SK-N-SH (cell line): ENCODE measurements at regions not wholly inside any gene's neighbourhood (a gene's known extent, or its start where the extent isn't known, plus 50 kb on each side); places are given as distances from the start of the nearest gene placed in this dataset.

ENCODE experiments used
- CTCF ChIA-PET: fragments of 300-600, 350-600 bp; formaldehyde crosslinking; extraction: SDS; loops from one replicate; lab custom pipeline; 2021; lab: Yijun Ruan, JAX
- POLR2A ChIA-PET: fragments of 350-600 bp; sonication (Branson Sonifier 250); formaldehyde crosslinking; extraction: SDS; loops from one replicate; lab custom pipeline; 2020; ENCODE audit warnings: antibody characterized with exemption, inconsistent platforms; lab: Yijun Ruan, JAX
- DNase-seq: peaks from one replicate; pipeline ENCODE4 v3.0.0; 2012
- H2AFZ ChIP-seq: fragments of 200-600 bp; sonication (generic); 2 replicates; pipeline ENCODE4 v1.8.1; 2016; ENCODE audit warnings: antibody characterized with exemption, mild to moderate bottlenecking, low read depth
- H3F3A ChIP-seq: fragments of 200-600 bp; sonication (generic); replicated peaks from 2 replicates; pipeline ENCODE3; 2016; ENCODE audit warnings: antibody characterized with exemption, mild to moderate bottlenecking; ENCODE audit not compliant: insufficient read depth
- H3K27ac ChIP-seq, 2 experiments: fragments of 200-500 bp in 1 of 2; fragments of 200-600 bp in 1 of 2; sonication (Bioruptor generic) in 1 of 2; sonication (generic), shearing (Covaris generic) in 1 of 2; 2 replicates each; pipeline versions ENCODE4 v1.5.1 to v1.6.1; 2014 to 2016; ENCODE audit warnings: low read depth in 2 of 2, inconsistent platforms in 1 of 2, low read length in 1 of 2, mild to moderate bottlenecking in 1 of 2, mixed read lengths in 1 of 2
- H3K27me3 ChIP-seq: fragments of 200-600 bp; sonication (generic), shearing (Covaris generic); 2 replicates; pipeline ENCODE4 v1.6.1; 2016; ENCODE audit warnings: mixed run types; ENCODE audit not compliant: insufficient read depth
- H3K36me3 ChIP-seq, 2 experiments: fragments of 200-500 bp in 1 of 2; fragments of 200-600 bp in 1 of 2; sonication (Bioruptor generic) in 1 of 2; sonication (generic) in 1 of 2; replicated peaks in 1 of 2; 2 replicates each; pipeline versions ENCODE3 to v1.5.1; 2014 to 2016; ENCODE audit warnings: low read length in 1 of 2, mild to moderate bottlenecking in 1 of 2; ENCODE audit not compliant: insufficient read depth in 2 of 2, control insufficient read depth in 1 of 2
- H3K4me1 ChIP-seq, 2 experiments: fragments of 200-500 bp in 1 of 2; fragments of 200-600 bp in 1 of 2; sonication (Bioruptor generic) in 1 of 2; sonication (generic), shearing (Covaris generic) in 1 of 2; 2 replicates each; pipeline versions ENCODE4 v1.5.1 to v1.6.1; 2014 to 2016; ENCODE audit warnings: low read depth in 1 of 2, low read length in 1 of 2, mixed run types in 1 of 2; ENCODE audit not compliant: insufficient read depth in 2 of 2, control insufficient read depth in 1 of 2
- H3K4me2 ChIP-seq: fragments of 200-600 bp; sonication (generic), shearing (Covaris generic); 2 replicates; pipeline ENCODE4 v1.6.1; 2017; ENCODE audit warnings: mixed run types
- H3K4me3 ChIP-seq, 2 experiments: fragments of 200-500 bp in 1 of 2; fragments of 200-600 bp in 1 of 2; sonication (Bioruptor generic) in 1 of 2; sonication (generic), shearing (Covaris generic) in 1 of 2; 2 replicates each; pipeline versions ENCODE4 v1.5.1 to v1.8.1; 2014 to 2016; ENCODE audit warnings: low read depth in 2 of 2, inconsistent platforms in 1 of 2, low read length in 1 of 2, mild to moderate bottlenecking in 1 of 2, mixed read lengths in 1 of 2, moderate library complexity in 1 of 2
- H3K79me2 ChIP-seq: fragments of 200-600 bp; sonication (generic); 2 replicates; pipeline ENCODE4 v1.8.1; 2017; ENCODE audit warnings: mild to moderate bottlenecking; ENCODE audit not compliant: insufficient read depth
- H3K9ac ChIP-seq: fragments of 200-600 bp; sonication (generic); 2 replicates; pipeline ENCODE4 v1.6.1; 2017; ENCODE audit warnings: mixed run types
- H3K9me2 ChIP-seq: fragments of 200-600 bp; sonication (generic); 2 replicates; pipeline ENCODE4 v1.6.1; 2017; ENCODE audit warnings: mixed run types
- H3K9me3 ChIP-seq: fragments of 200-600 bp; sonication (generic); 2 replicates; pipeline ENCODE4 v1.6.1; 2017; ENCODE audit warnings: mixed run types, mild to moderate bottlenecking, moderate library complexity
- H4K20me1 ChIP-seq: fragments of 200-600 bp; sonication (generic); 2 replicates; pipeline ENCODE4 v1.6.1; 2017; ENCODE audit warnings: mild to moderate bottlenecking, mixed run types; ENCODE audit not compliant: insufficient read depth
- CHD2 ChIP-seq: fragments of 150-350 bp; IDR thresholded peaks from 2 replicates; pipeline ENCODE4 v1.6.1; 2018; ENCODE audit warnings: low read length; ENCODE audit not compliant: partially characterized antibody
- CTCF ChIP-seq: fragments of 200-600 bp; sonication (generic); IDR thresholded peaks from 2 replicates; pipeline ENCODE4 v1.6.1; 2017; ENCODE audit warnings: antibody characterized with exemption, mild to moderate bottlenecking, moderate library complexity
- EZH2phosphoT487 ChIP-seq: fragments of 200-600 bp; sonication (generic); IDR thresholded peaks from 2 replicates; pipeline ENCODE4 v1.6.1; 2017; ENCODE audit warnings: low read depth, mixed run types, mild to moderate bottlenecking, antibody characterized with exemption, moderate library complexity, borderline replicate concordance
- GABPA ChIP-seq: IDR thresholded peaks from 2 replicates; pipeline ENCODE4 v1.4.0; 2012; ENCODE audit warnings: low read depth, mild to moderate bottlenecking
- JUND ChIP-seq: IDR thresholded peaks from 2 replicates; pipeline ENCODE4 v1.4.0; 2012
- NRF1 ChIP-seq: IDR thresholded peaks from 2 replicates; pipeline ENCODE4 v1.6.1; 2012; ENCODE audit warnings: low read depth, mild to moderate bottlenecking, low read length
- RCOR1 ChIP-seq: fragments of 150-350 bp; IDR thresholded peaks from 2 replicates; pipeline ENCODE4 v1.6.1; 2017; ENCODE audit warnings: antibody characterized with exemption, low read length
- RXRA ChIP-seq: IDR thresholded peaks from 2 replicates; pipeline ENCODE4 v1.4.0; 2012; ENCODE audit warnings: low read depth, mild to moderate bottlenecking, borderline replicate concordance
- TCF12 ChIP-seq: IDR thresholded peaks from 2 replicates; pipeline ENCODE4 v1.4.0; 2012
- ZBTB33 ChIP-seq: IDR thresholded peaks from 2 replicates; pipeline ENCODE4 v1.4.0; 2012; ENCODE audit warnings: low read depth, borderline replicate concordance
- WGBS: methylation state at CpG from one replicate; pipeline ENCODE4 v1.1.6; 2017; ENCODE audit warnings: low lambda C conversion rate; 5-methylcytosine and 5-hydroxymethylcytosine counted together

- no peak overlapping the region for H3K27ac ChIP-seq
- 78% methylated on average over 4 of the region's 4 CpGs for WGBS
- H3K4me3 ChIP-seq: no peak overlapping the region
- H3K79me2 ChIP-seq: no peaks in the 10 kb centered on the region
- no peaks in the 10 kb centered on the region for H3K9me3 ChIP-seq
- no peaks in the 10 kb centered on the region for H3K36me3 ChIP-seq
- H4K20me1 ChIP-seq: no peaks in the 10 kb centered on the region
- CTCF ChIA-PET: no interaction called here
- no peaks in the 10 kb centered on the region for H3K27me3 ChIP-seq
- POLR2A ChIA-PET: no interaction called here
- no peaks in the 10 kb centered on the region for H3K9me2 ChIP-seq
- H3K4me1 ChIP-seq: no peaks in the 10 kb centered on the region
- no peak for TF ChIP-seq ZBTB33
- no peak for TF ChIP-seq GABPA
- TF ChIP-seq NRF1: no peak
- TF ChIP-seq JUND: no peak
- no peak for TF ChIP-seq RXRA
- no peak overlapping the region for H2AFZ ChIP-seq
- no peak overlapping the region for H3K4me2 ChIP-seq
- H3F3A ChIP-seq: peaks cover 4% of the 10 kb centered on the region
- DNase-seq: no peak
- no peak overlapping the region for H3K9ac ChIP-seq
These were observed 107.1 kb downstream of the PFKFB3 start for GRCh38 chr10:6309816-6310215.

- TF ChIP-seq CTCF: no peak
- TF ChIP-seq TCF12: no peak
- no peak for TF ChIP-seq CHD2
- no peak for TF ChIP-seq RCOR1
- no peak for TF ChIP-seq EZH2phosphoT487
- no peak for TF ChIP-seq JUND
- POLR2A ChIA-PET: no interaction called here
- WGBS: 98% methylated on average over 4 of the region's 4 CpGs
These were observed 108.2 kb downstream of the PFKFB3 start for GRCh38 chr10:6310977-6311376.

More at GRCh38 chr10:6310977-6311376, 108.2 kb downstream of the PFKFB3 start:
- Histone ChIP-seq H3K27ac (no peak overlapping the region), H2AFZ (no peak overlapping the region), H3K79me2 (no peaks in the 10 kb centered on the region), H3K9me3 (no peaks in the 10 kb centered on the region), H3F3A (no peaks in the 10 kb centered on the region), H3K4me1 (no peaks in the 10 kb centered on the region), H3K9me2 (no peaks in the 10 kb centered on the region), H3K27me3 (no peaks in the 10 kb centered on the region), H3K36me3 (no peaks in the 10 kb centered on the region), H3K4me2 (no peak overlapping the region), H3K9ac (no peak overlapping the region), H4K20me1 (no peaks in the 10 kb centered on the region), H3K4me3 (no peak overlapping the region)
- no peak for DNase-seq
- CTCF ChIA-PET: interaction anchor here (1.2 kb wide), 1 partner anchor 91 kb away, joined by 3 read pairs; no protein-coding TSS in a partner anchor
